ENCODE measurements at regions not wholly inside any gene's neighbourhood (a gene's known extent, or its start where the extent isn't known, plus 50 kb on each side); places are given as distances from the start of the nearest gene placed in this dataset.

DNA sequence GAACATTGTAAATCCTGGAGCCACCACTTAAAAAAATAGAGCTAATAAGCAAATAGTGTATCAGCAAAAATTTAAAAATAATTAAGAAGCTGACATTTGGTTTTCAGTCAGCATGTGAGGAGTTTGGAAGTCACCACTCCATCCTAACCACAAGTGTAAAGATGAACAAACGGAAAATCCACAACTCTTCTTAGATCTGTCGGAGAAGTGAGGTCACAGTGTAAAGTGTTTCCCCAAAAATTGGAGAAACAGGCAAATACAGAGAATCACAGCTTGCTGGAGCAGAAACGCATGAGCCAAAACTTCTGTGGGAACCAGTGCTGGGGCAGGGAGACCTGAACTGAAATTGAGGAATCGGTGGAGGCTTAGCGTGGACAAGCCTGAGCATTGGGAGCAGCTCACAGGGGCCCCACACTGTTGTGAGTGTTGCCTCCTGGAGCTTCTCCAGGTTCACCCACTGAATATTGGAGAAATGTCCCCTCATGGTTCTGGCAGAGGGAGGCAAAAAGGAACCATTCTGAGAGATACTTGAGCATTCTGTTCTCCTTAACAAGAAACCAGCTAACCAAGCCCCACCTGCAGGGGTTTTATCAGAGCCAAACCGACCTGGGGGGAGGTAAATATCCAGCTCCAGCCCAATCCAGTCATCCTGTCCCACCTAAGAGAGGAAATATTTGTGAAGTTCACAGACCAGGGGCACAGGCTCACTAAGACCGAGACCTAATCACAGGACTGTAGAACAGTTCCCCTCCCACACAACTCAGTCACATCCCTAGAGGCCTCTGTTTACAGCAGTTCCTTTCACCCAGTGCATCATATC lies 192.0 kb downstream of the ERMARD start:
- Histone ChIP-seq H3K9me3 (no peaks in the 10 kb centered on the region), H3K79me2 (ENCODE audit: insufficient read depth) (no peaks in the 10 kb centered on the region), H3K4me3 (ENCODE audit: low read depth in 2 of 2, low read length in 1 of 2) (no peak overlapping the region), H3K4me1 (ENCODE audit: control insufficient read depth in 1 of 2, insufficient read depth in 2 of 2, low read depth in 1 of 2, low read length in 1 of 2) (peaks cover 0 to 24% of the 10 kb centered on the region in 2 experiments; a peak in 1 of 4 replicates), H3K27me3 (ENCODE audit: insufficient read depth) (no peaks in the 10 kb centered on the region), H3K9me2 (no peaks in the 10 kb centered on the region), H3F3A (replicated peaks; ENCODE audit: insufficient read depth) (no peaks in the 10 kb centered on the region), H3K27ac (ENCODE audit: low read depth in 2 of 2, low read length in 1 of 2) (no peak overlapping the region; a peak in 1 of 4 replicates), H2AFZ (ENCODE audit: low read depth) (no peak overlapping the region), H3K9ac (no peak overlapping the region), H3K36me3 (replicated peaks in 1 of 2; ENCODE audit: control insufficient read depth in 1 of 2, insufficient read depth in 2 of 2, low read length in 1 of 2) (no peaks in the 10 kb centered on the region), H3K4me2 (no peak overlapping the region), H4K20me1 (ENCODE audit: insufficient read depth) (no peaks in the 10 kb centered on the region)
- TF ChIP-seq TAF1 (IDR thresholded peaks at IDR 0.05; ENCODE audit: borderline replicate concordance, low read depth, low read length): no peak
- TF ChIP-seq ELF1 (IDR thresholded peaks at IDR 0.05): no peak
- TF ChIP-seq POLR2AphosphoS5 (IDR thresholded peaks at IDR 0.05; ENCODE audit: low read depth, low read length): no peak
- no peak for TF ChIP-seq GATA2 (CRISPR knock-in tag; IDR thresholded peaks at IDR 0.05)
- TF ChIP-seq, protein P1, sequence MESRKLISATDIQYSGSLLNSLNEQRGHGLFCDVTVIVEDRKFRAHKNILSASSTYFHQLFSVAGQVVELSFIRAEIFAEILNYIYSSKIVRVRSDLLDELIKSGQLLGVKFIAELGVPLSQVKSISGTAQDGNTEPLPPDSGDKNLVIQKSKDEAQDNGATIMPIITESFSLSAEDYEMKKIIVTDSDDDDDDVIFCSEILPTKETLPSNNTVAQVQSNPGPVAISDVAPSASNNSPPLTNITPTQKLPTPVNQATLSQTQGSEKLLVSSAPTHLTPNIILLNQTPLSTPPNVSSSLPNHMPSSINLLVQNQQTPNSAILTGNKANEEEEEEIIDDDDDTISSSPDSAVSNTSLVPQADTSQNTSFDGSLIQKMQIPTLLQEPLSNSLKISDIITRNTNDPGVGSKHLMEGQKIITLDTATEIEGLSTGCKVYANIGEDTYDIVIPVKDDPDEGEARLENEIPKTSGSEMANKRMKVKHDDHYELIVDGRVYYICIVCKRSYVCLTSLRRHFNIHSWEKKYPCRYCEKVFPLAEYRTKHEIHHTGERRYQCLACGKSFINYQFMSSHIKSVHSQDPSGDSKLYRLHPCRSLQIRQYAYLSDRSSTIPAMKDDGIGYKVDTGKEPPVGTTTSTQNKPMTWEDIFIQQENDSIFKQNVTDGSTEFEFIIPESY (IDR thresholded peaks at IDR 0.05; ENCODE audit: borderline replicate concordance, low read depth): no peak
- TF ChIP-seq, protein P2, sequence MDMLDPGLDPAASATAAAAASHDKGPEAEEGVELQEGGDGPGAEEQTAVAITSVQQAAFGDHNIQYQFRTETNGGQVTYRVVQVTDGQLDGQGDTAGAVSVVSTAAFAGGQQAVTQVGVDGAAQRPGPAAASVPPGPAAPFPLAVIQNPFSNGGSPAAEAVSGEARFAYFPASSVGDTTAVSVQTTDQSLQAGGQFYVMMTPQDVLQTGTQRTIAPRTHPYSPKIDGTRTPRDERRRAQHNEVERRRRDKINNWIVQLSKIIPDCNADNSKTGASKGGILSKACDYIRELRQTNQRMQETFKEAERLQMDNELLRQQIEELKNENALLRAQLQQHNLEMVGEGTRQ (IDR thresholded peaks at IDR 0.05; ENCODE audit: borderline replicate concordance, low read depth, low read length): no peak
- no peak for TF ChIP-seq NRF1 (IDR thresholded peaks at IDR 0.05; ENCODE audit: low read depth, low read length)
- TF ChIP-seq NFIC (IDR thresholded peaks at IDR 0.05; ENCODE audit: borderline replicate concordance): no peak
- no peak for TF ChIP-seq RFX5 (IDR thresholded peaks at IDR 0.05; ENCODE audit: low read length)
- no peak for TF ChIP-seq RCOR1 (IDR thresholded peaks at IDR 0.05; ENCODE audit: low read length)
- TF ChIP-seq, protein P3, sequence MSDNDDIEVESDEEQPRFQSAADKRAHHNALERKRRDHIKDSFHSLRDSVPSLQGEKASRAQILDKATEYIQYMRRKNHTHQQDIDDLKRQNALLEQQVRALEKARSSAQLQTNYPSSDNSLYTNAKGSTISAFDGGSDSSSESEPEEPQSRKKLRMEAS (IDR thresholded peaks at IDR 0.05; ENCODE audit: low read depth): no peak
- TF ChIP-seq EZH2phosphoT487 (IDR thresholded peaks at IDR 0.05; ENCODE audit: borderline replicate concordance, low read depth): no peak
- ChIA-PET CTCF (interaction anchor here (0.7 to 1.5 kb wide), 3 partner anchors 111 to 510 kb away, joined by 3 to 4 read pairs (median 3); no protein-coding TSS in a partner anchor), POLR2A (no interaction called here)
- no peak for DNase-seq
- WGBS (ENCODE audit: low lambda C conversion rate): 28% methylated on average over 7 of the region's 7 CpGs

DNA sequence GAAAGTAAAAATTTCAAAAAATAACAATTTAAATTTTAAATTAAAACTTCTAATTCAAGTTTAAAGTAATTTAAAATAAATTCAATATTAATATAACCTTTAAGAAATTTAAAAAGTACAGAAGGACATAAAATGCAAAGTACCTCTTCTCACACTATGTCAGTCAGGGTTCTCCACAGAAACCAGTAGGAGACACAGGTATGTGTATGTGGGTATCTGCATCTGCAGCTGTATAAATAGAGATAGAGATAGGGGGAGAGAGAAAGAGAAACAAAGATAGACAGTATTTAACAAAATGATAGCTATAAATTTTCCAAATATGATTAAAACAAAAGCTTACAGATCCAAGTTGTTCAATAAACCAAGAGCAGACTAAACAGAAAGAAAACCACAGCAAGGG lies 190.8 kb downstream of the ERMARD start:
- Histone ChIP-seq H2AFZ (ENCODE audit: low read depth) (no peak overlapping the region), H3K9me3 (no peaks in the 10 kb centered on the region), H3K9me2 (no peaks in the 10 kb centered on the region), H3K79me2 (ENCODE audit: insufficient read depth) (no peaks in the 10 kb centered on the region), H3K4me1 (ENCODE audit: control insufficient read depth in 1 of 2, insufficient read depth in 2 of 2, low read depth in 1 of 2, low read length in 1 of 2) (peaks cover 0 to 24% of the 10 kb centered on the region in 2 experiments; a peak in 1 of 4 replicates), H4K20me1 (ENCODE audit: insufficient read depth) (no peaks in the 10 kb centered on the region), H3K9ac (no peak overlapping the region), H3K4me3 (ENCODE audit: low read depth in 2 of 2, low read length in 1 of 2) (no peak overlapping the region), H3K27ac (ENCODE audit: low read depth in 2 of 2, low read length in 1 of 2) (no peak overlapping the region), H3K4me2 (no peak overlapping the region), H3K36me3 (replicated peaks in 1 of 2; ENCODE audit: control insufficient read depth in 1 of 2, insufficient read depth in 2 of 2, low read length in 1 of 2) (no peaks in the 10 kb centered on the region), H3F3A (replicated peaks; ENCODE audit: insufficient read depth) (no peaks in the 10 kb centered on the region), H3K27me3 (ENCODE audit: insufficient read depth) (no peaks in the 10 kb centered on the region)
- ChIA-PET POLR2A (no interaction called here), CTCF (interaction anchor here (0.9 to 1.9 kb wide), 3 partner anchors 9 to 105 kb away, joined by 3 to 6 read pairs (median 4); no protein-coding TSS in a partner anchor)
- DNase-seq: no peak
- TF ChIP-seq, protein P4, sequence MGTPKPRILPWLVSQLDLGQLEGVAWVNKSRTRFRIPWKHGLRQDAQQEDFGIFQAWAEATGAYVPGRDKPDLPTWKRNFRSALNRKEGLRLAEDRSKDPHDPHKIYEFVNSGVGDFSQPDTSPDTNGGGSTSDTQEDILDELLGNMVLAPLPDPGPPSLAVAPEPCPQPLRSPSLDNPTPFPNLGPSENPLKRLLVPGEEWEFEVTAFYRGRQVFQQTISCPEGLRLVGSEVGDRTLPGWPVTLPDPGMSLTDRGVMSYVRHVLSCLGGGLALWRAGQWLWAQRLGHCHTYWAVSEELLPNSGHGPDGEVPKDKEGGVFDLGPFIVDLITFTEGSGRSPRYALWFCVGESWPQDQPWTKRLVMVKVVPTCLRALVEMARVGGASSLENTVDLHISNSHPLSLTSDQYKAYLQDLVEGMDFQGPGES (IDR thresholded peaks at IDR 0.05; ENCODE audit: low read depth, low read length): no peak
- no peak for TF ChIP-seq YY1 (IDR thresholded peaks at IDR 0.05; ENCODE audit: low read depth)
- TF ChIP-seq, protein P1 (IDR thresholded peaks at IDR 0.05; ENCODE audit: borderline replicate concordance, low read depth): no peak
- no peak for TF ChIP-seq POLR2AphosphoS5 (IDR thresholded peaks at IDR 0.05; ENCODE audit: low read depth, low read length)
- TF ChIP-seq, protein P5, sequence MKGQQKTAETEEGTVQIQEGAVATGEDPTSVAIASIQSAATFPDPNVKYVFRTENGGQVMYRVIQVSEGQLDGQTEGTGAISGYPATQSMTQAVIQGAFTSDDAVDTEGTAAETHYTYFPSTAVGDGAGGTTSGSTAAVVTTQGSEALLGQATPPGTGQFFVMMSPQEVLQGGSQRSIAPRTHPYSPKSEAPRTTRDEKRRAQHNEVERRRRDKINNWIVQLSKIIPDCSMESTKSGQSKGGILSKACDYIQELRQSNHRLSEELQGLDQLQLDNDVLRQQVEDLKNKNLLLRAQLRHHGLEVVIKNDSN (IDR thresholded peaks at IDR 0.05; ENCODE audit: borderline replicate concordance, low read depth): no peak
- TF ChIP-seq, protein P3 (IDR thresholded peaks at IDR 0.05; ENCODE audit: low read depth): no peak
- TF ChIP-seq EP300 (IDR thresholded peaks at IDR 0.05; ENCODE audit: borderline replicate concordance in 1 of 2, low read depth in 1 of 2, low read length in 1 of 2): no peak
- TF ChIP-seq EZH2phosphoT487 (IDR thresholded peaks at IDR 0.05; ENCODE audit: borderline replicate concordance, low read depth): no peak
- TF ChIP-seq FOSL2 (IDR thresholded peaks at IDR 0.05; ENCODE audit: borderline replicate concordance, low read depth): no peak
- TF ChIP-seq ELF1 (IDR thresholded peaks at IDR 0.05): no peak

Measured in SK-N-SH (cell line).